ENCODE measurements at regions not wholly inside any gene's neighbourhood (a gene's known extent, or its start where the extent isn't known, plus 50 kb on each side); places are given as distances from the start of the nearest gene placed in this dataset.

DNA sequence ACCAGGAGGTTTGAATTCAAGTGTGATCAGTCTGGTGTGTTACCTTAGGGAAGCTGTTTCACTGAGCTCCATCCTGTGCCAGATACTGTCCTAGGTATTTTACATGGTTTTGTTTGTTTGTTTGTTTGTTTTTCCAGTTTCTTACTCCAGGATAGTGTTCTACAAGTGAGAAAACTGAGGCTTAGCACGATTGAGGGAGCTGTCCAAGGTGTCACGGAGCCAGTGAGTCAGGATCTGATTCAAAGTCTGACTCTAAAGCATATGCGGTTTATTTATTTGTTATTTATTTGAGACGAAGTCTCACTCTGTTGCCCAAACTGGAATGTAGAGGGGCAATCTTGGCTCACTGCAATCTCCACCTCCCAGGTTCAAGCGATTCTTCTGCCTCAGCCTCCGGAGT, 79.7 kb upstream of the GNG2 start:
- DNase-seq (ENCODE audit: low spot score) = no peak
- TF ChIP-seq, protein P1, sequence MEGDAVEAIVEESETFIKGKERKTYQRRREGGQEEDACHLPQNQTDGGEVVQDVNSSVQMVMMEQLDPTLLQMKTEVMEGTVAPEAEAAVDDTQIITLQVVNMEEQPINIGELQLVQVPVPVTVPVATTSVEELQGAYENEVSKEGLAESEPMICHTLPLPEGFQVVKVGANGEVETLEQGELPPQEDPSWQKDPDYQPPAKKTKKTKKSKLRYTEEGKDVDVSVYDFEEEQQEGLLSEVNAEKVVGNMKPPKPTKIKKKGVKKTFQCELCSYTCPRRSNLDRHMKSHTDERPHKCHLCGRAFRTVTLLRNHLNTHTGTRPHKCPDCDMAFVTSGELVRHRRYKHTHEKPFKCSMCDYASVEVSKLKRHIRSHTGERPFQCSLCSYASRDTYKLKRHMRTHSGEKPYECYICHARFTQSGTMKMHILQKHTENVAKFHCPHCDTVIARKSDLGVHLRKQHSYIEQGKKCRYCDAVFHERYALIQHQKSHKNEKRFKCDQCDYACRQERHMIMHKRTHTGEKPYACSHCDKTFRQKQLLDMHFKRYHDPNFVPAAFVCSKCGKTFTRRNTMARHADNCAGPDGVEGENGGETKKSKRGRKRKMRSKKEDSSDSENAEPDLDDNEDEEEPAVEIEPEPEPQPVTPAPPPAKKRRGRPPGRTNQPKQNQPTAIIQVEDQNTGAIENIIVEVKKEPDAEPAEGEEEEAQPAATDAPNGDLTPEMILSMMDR (conservative IDR thresholded peaks at IDR 0.05; ENCODE audit: low read depth) = no peak
- ChIA-PET CTCF (interaction anchor here (0.6 to 1.9 kb wide), 12 partner anchors 9 to 1578 kb away, joined by 3 to 19 read pairs (median 4); partner anchors contain the start of gene TMX1), POLR2A (ENCODE audit: low non-redundant PET) (no interaction called here)
- no peak overlapping the region for H3K27ac ChIP-seq

DNA sequence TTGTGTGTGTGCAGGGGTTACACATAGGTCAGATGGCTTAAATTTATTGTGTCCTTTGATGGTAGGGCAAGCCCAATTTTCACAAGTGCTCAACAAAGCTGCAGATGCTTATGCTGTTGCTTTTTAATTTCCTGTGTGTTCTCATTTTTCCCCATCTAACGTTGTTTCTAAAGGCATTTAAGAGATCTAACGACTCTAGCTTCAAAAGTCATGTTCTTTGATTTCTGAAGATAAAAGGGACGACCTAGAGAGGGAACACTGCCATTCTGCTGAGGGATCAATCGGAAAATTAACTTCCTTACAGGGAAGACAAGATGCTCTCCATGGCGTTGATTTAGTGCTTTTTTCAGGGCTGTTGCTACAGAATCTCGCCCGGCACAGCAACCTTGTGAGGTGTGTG, 79.0 kb upstream of the GNG2 start:
- ChIA-PET POLR2A (ENCODE audit: low non-redundant PET) (no interaction called here), CTCF (interaction anchor here (0.7 to 1.9 kb wide), 4 partner anchors 125 to 1578 kb away, joined by 3 to 19 read pairs (median 4); no protein-coding TSS in a partner anchor)
- no peak for DNase-seq (ENCODE audit: low spot score)
- H3K27ac ChIP-seq = no peak overlapping the region
- TF ChIP-seq, protein P1 (conservative IDR thresholded peaks at IDR 0.05; ENCODE audit: low read depth) = no peak

DNA sequence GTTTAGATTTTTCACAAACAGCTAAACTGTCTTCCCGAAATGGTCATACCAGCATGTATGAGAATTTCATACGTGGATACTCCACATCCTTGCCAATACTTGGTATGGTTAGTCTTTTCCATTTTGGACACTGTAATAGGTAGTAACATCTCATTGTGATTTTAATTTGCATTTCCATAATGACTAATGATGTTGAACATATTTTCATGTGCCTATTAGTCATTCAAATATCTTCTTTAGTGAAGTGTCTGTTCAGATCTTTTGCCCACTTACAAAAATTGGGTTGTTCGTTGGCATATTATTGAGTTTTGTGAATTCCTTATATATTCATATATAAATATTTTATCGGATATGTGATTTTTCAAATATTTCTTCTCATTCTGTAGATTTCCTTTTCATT, 78.0 kb upstream of the GNG2 start:
- DNase-seq (ENCODE audit: low spot score) = no peak
- TF ChIP-seq, protein P1 (conservative IDR thresholded peaks at IDR 0.05; ENCODE audit: low read depth) = no peak
- POLR2A ChIA-PET (ENCODE audit: low non-redundant PET) = no interaction called here
- no peak overlapping the region for H3K27ac ChIP-seq
- CTCF ChIA-PET = no interaction called here

DNA sequence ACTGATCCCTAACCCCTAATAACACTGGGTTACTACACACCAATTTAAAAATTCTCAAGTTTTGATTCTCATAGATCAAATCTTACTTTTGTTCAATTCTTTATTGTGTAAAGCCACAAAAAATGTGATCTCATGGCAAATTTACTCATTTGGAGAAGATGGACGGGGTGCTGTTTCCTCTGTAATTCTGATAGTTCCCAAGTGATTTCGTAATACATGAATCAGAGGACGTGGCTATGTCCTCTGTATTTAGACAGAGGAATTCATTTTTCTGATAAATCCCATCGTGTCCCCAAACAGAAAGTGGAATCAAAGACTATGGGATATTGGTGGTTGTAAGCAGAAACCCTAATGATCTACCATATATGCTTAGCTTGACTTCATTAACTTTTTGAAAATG, 76.6 kb upstream of the GNG2 start:
- H3K27ac ChIP-seq = no peak overlapping the region
- CTCF ChIA-PET = no interaction called here
- POLR2A ChIA-PET (ENCODE audit: low non-redundant PET) = no interaction called here
- TF ChIP-seq, protein P1 (conservative IDR thresholded peaks at IDR 0.05; ENCODE audit: low read depth) = no peak
- no peak for DNase-seq (ENCODE audit: low spot score)

DNA sequence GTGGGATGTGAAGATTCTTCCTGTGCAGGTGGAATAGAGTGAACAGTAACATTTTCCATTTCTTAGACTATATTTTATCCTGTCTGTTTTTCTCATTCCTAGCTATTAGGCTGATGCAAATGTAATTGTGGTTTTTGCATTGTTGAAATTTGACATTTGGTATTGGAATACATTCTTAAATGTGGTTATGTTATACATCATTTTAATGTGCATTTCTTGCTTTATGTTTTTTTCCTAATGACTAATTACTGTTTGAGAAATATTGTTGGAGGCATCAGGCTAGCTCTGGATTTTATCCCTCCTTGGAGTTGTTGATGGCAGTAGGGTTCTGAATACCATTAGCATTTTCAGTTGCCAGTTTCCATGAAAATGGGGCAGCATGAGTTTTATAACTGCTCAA, 75.9 kb upstream of the GNG2 start:
- H3K27ac ChIP-seq = no peak overlapping the region
- ChIA-PET CTCF (interaction anchor here (0.6 kb wide), 1 partner anchor 198 kb away, joined by 3 read pairs; no protein-coding TSS in a partner anchor), POLR2A (ENCODE audit: low non-redundant PET) (no interaction called here)
- no peak for DNase-seq (ENCODE audit: low spot score)
- TF ChIP-seq, protein P1 (conservative IDR thresholded peaks at IDR 0.05; ENCODE audit: low read depth) = no peak

DNA sequence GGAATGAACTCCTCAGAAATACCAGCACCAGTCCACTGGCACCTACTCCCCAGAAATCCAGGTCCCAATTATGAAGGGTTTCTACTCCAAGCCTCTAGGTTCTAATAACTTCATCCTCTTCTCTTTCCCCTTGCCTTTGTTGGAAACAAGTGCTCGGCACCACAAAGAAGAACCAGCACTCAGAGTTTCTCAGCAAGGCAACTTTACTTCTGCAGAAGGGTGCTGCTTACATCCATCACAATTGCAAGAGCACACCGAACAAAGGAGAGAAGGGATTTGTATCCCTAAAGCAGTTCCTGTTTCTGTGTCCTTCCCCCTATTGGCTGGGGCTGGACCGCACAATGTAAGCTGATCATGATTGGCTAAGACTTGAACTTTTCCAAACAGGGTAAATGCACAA, 74.2 kb upstream of the GNG2 start:
- ChIA-PET POLR2A (ENCODE audit: low non-redundant PET) (no interaction called here), CTCF (interaction anchor here (0.7 to 1.3 kb wide), 2 partner anchors 142 to 503 kb away, joined by 3 to 5 read pairs; no protein-coding TSS in a partner anchor)
- no peak for DNase-seq (ENCODE audit: low spot score)
- H3K27ac ChIP-seq = no peak overlapping the region
- TF ChIP-seq, protein P1 (conservative IDR thresholded peaks at IDR 0.05; ENCODE audit: low read depth) = no peak

All from RWPE1 (cell line).